Mesendoderm (in vitro differentiated cells): ENCODE measurements at regions not wholly inside any gene's neighbourhood (a gene's known extent, or its start where the extent isn't known, plus 50 kb on each side); places are given as distances from the start of the nearest gene placed in this dataset.

Source experiments
- DNase-seq: peaks from one replicate; pipeline ENCODE4 v3.0.0; 2013
- H2AK5ac ChIP-seq: 2 replicates; pipeline ENCODE4 v1.6.1; 2013; ENCODE audit warnings: low read length, inconsistent platforms
- H2BK120ac ChIP-seq: 2 replicates; pipeline ENCODE4 v1.6.1; 2013; ENCODE audit warnings: low read depth, mild to moderate bottlenecking, low read length, moderate library complexity, mixed read lengths
- H2BK15ac ChIP-seq: replicated peaks from 2 replicates; pipeline ENCODE4 v1.6.1; 2013; ENCODE audit warnings: low read depth, mild to moderate bottlenecking, moderate library complexity
- H2BK5ac ChIP-seq: 2 replicates; pipeline ENCODE4 v1.6.1; 2013; ENCODE audit warnings: low read length, inconsistent platforms
- H3K18ac ChIP-seq: 2 replicates; pipeline ENCODE4 v1.6.1; 2013; ENCODE audit warnings: mild to moderate bottlenecking, low read length, mixed read lengths
- H3K23ac ChIP-seq: one replicate; pipeline ENCODE4 v1.6.1; 2013; ENCODE audit warnings: low read length
- H3K27ac ChIP-seq: 2 replicates; pipeline ENCODE4 v1.5.1; 2013; ENCODE audit warnings: low read depth, mild to moderate bottlenecking, inconsistent platforms, low read length, moderate library complexity
- H3K27me3 ChIP-seq: 2 replicates; pipeline ENCODE4 v1.6.1; 2013; ENCODE audit warnings: low read length, control low read depth, mild to moderate bottlenecking, inconsistent platforms; ENCODE audit not compliant: insufficient read depth, poor library complexity
- H3K36me3 ChIP-seq: 2 replicates; pipeline ENCODE4 v1.6.1; 2013; ENCODE audit warnings: low read length, inconsistent platforms; ENCODE audit not compliant: control insufficient read depth, insufficient read depth
- H3K4ac ChIP-seq: one replicate; pipeline ENCODE4 v1.6.1; 2013; ENCODE audit warnings: low read depth, mild to moderate bottlenecking, low read length, moderate library complexity
- H3K4me1 ChIP-seq: 2 replicates; pipeline ENCODE4 v1.6.1; 2013; ENCODE audit warnings: low read depth, low read length, inconsistent platforms; ENCODE audit not compliant: control insufficient read depth
- H3K4me2 ChIP-seq: 2 replicates; pipeline ENCODE4 v1.6.1; 2013; ENCODE audit warnings: low read length
- H3K4me3 ChIP-seq: 2 replicates; pipeline ENCODE4 v1.5.1; 2013; ENCODE audit warnings: mild to moderate bottlenecking, low read length
- H3K56ac ChIP-seq: one replicate; pipeline ENCODE4 v1.6.1; 2013; ENCODE audit warnings: low read length
- H3K79me1 ChIP-seq: 2 replicates; pipeline ENCODE4 v1.6.1; 2013; ENCODE audit warnings: low read length, inconsistent platforms
- H3K79me2 ChIP-seq: 2 replicates; pipeline ENCODE4 v1.6.1; 2013; ENCODE audit warnings: mild to moderate bottlenecking, low read length; ENCODE audit not compliant: control insufficient read depth, insufficient read depth
- H3K9ac ChIP-seq: 2 replicates; pipeline ENCODE4 v1.6.1; 2013; ENCODE audit warnings: low read length, inconsistent platforms
- H4K5ac ChIP-seq: one replicate; pipeline ENCODE4 v1.6.1; 2013; ENCODE audit warnings: low read length
- H4K8ac ChIP-seq: one replicate; pipeline ENCODE4 v1.6.1; 2013; ENCODE audit warnings: low read depth, mild to moderate bottlenecking, control low read depth, low read length, moderate library complexity
- WGBS: extraction: QIAGEN DNeasy Blood & Tissue Kit; methylation state at CpG from one replicate; pipeline ENCODE4 v1.1.7; 2013; ENCODE audit warnings: low lambda C conversion rate, missing lambda C conversion rate; ENCODE audit not compliant: insufficient coverage; ENCODE audit errors: extremely low coverage; 5-methylcytosine and 5-hydroxymethylcytosine counted together

GRCh38 chr22:48743601-48744282 is 1083.9 kb downstream of the BRD1 start:
- no CpG with 5 or more reads among the region's 32 CpGs for WGBS
- DNase-seq, result no peak
- no peak overlapping the region for H4K5ac ChIP-seq
- no peaks in the 10 kb centered on the region for H3K27me3 ChIP-seq
- no peak overlapping the region for H3K18ac ChIP-seq
- no peak overlapping the region for H3K56ac ChIP-seq
- no peak overlapping the region for H3K27ac ChIP-seq
- no peak overlapping the region for H3K4ac ChIP-seq
- no peak overlapping the region for H2AK5ac ChIP-seq
- H3K36me3 ChIP-seq, result no peaks in the 10 kb centered on the region
- H3K4me3 ChIP-seq, result no peak overlapping the region
- H3K79me1 ChIP-seq, result no peaks in the 10 kb centered on the region
- no peak overlapping the region for H3K4me2 ChIP-seq
- H4K8ac ChIP-seq, result no peak overlapping the region
- H3K23ac ChIP-seq, result no peak overlapping the region
- no peaks in the 10 kb centered on the region for H3K4me1 ChIP-seq
- H3K9ac ChIP-seq, result no peak overlapping the region
- H2BK5ac ChIP-seq, result no peak overlapping the region
- H3K79me2 ChIP-seq, result no peaks in the 10 kb centered on the region
- no peak overlapping the region for H2BK120ac ChIP-seq
- no peak overlapping the region for H2BK15ac ChIP-seq

- Histone ChIP-seq H3K36me3 (no peaks in the 10 kb centered on the region), H4K8ac (no peak overlapping the region), H3K4me2 (no peak overlapping the region), H3K79me1 (no peaks in the 10 kb centered on the region), H3K56ac (no peak overlapping the region), H3K79me2 (no peaks in the 10 kb centered on the region), H3K23ac (no peak overlapping the region), H3K4me1 (no peaks in the 10 kb centered on the region), H4K5ac (no peak overlapping the region), H3K27ac (no peak overlapping the region), H2BK5ac (no peak overlapping the region), H3K18ac (no peak overlapping the region), H3K27me3 (no peaks in the 10 kb centered on the region), H2BK120ac (no peak overlapping the region), H2AK5ac (no peak overlapping the region), H3K9ac (no peak overlapping the region), H3K4me3 (no peak overlapping the region), H2BK15ac (no peak overlapping the region), H3K4ac (no peak overlapping the region)
- WGBS, result no CpG with 5 or more reads among the region's 39 CpGs
- no peak for DNase-seq
These were observed 1084.9 kb downstream of the BRD1 start for GRCh38 chr22:48742556-48743343.

GRCh38 chr22:48742191-48742555 is 1085.5 kb downstream of the BRD1 start:
- no peak overlapping the region for H4K8ac ChIP-seq
- no peaks in the 10 kb centered on the region for H3K79me1 ChIP-seq
- no peak overlapping the region for H2AK5ac ChIP-seq
- no peaks in the 10 kb centered on the region for H3K36me3 ChIP-seq
- H3K4ac ChIP-seq, result no peak overlapping the region
- no peak overlapping the region for H3K9ac ChIP-seq
- H3K56ac ChIP-seq, result no peak overlapping the region
- no peak overlapping the region for H3K27ac ChIP-seq
- H4K5ac ChIP-seq, result no peak overlapping the region
- no peak overlapping the region for H3K18ac ChIP-seq
- no peak for DNase-seq
- no peak overlapping the region for H2BK5ac ChIP-seq
- no peaks in the 10 kb centered on the region for H3K79me2 ChIP-seq
- H3K23ac ChIP-seq, result no peak overlapping the region
- WGBS, result no CpG with 5 or more reads among the region's 17 CpGs
- H3K4me1 ChIP-seq, result no peaks in the 10 kb centered on the region
- no peaks in the 10 kb centered on the region for H3K27me3 ChIP-seq
- no peak overlapping the region for H2BK120ac ChIP-seq
- no peak overlapping the region for H3K4me2 ChIP-seq
- H3K4me3 ChIP-seq, result no peak overlapping the region
- no peak overlapping the region for H2BK15ac ChIP-seq

- H3K27me3 ChIP-seq, result no peaks in the 10 kb centered on the region
- H3K18ac ChIP-seq, result no peak overlapping the region
- no peaks in the 10 kb centered on the region for H3K36me3 ChIP-seq
- H3K4me1 ChIP-seq, result no peaks in the 10 kb centered on the region
- no peak for DNase-seq
- H3K27ac ChIP-seq, result no peak overlapping the region
- no peak overlapping the region for H2BK120ac ChIP-seq
- H3K4me3 ChIP-seq, result no peak overlapping the region
- no CpG with 5 or more reads among the region's 8 CpGs for WGBS
- H3K79me1 ChIP-seq, result no peaks in the 10 kb centered on the region
- no peak overlapping the region for H2BK5ac ChIP-seq
- no peaks in the 10 kb centered on the region for H3K79me2 ChIP-seq
- no peak overlapping the region for H2BK15ac ChIP-seq
- H3K4me2 ChIP-seq, result no peak overlapping the region
- H3K4ac ChIP-seq, result no peak overlapping the region
- H4K5ac ChIP-seq, result no peak overlapping the region
- H3K9ac ChIP-seq, result no peak overlapping the region
- no peak overlapping the region for H4K8ac ChIP-seq
- H3K23ac ChIP-seq, result no peak overlapping the region
- no peak overlapping the region for H3K56ac ChIP-seq
- no peak overlapping the region for H2AK5ac ChIP-seq
These were observed 1086.1 kb downstream of the BRD1 start for GRCh38 chr22:48741540-48741939.

- Histone ChIP-seq H4K5ac (no peak overlapping the region), H4K8ac (no peak overlapping the region), H3K18ac (no peak overlapping the region), H3K27ac (no peak overlapping the region), H3K27me3 (no peaks in the 10 kb centered on the region), H3K4ac (no peak overlapping the region), H2BK120ac (no peak overlapping the region), H3K9ac (no peak overlapping the region), H3K4me2 (no peak overlapping the region), H2BK15ac (no peak overlapping the region), H2BK5ac (no peak overlapping the region), H3K79me2 (no peaks in the 10 kb centered on the region), H3K23ac (no peak overlapping the region), H3K56ac (no peak overlapping the region), H3K79me1 (no peaks in the 10 kb centered on the region), H3K4me3 (no peak overlapping the region), H3K4me1 (no peaks in the 10 kb centered on the region), H3K36me3 (no peaks in the 10 kb centered on the region), H2AK5ac (no peak overlapping the region)
- no CpG with 5 or more reads among the region's 31 CpGs for WGBS
- DNase-seq, result no peak
These were observed 1086.8 kb downstream of the BRD1 start for GRCh38 chr22:48740731-48741405.
